Heart right ventricle (tissue), 16 donors: ENCODE measurements at regions not wholly inside any gene's neighbourhood (a gene's known extent, or its start where the extent isn't known, plus 50 kb on each side); places are given as distances from the start of the nearest gene placed in this dataset.
A peak's percentile ranks its signal among the peaks of the same experiment; 100 is the strongest.

ENCODE experiments used
- ATAC-seq, 8 donors: fragments of 200-7000 bp; cut with Tn5 transposase; one replicate each; pipeline ENCODE4 v1.9.1; 2020; ENCODE audit warnings: mild to moderate bottlenecking in 8 of 8, moderate library complexity in 8 of 8, moderate number of reproducible peaks in 1 of 8
- DNase-seq, 2 donors: peaks; one replicate each; pipeline ENCODE4 v3.0.0-alpha.2; 2020
- H3K27ac ChIP-seq, 10 donors: fragments of 200-600 bp; sonication (generic) in 2 of 10; one replicate each; pipeline versions ENCODE4 v1.5.0 to v1.8.0; 2020 to 2022; ENCODE audit warnings: mild to moderate bottlenecking in 3 of 10
- H3K27me3 ChIP-seq, 7 donors: fragments of 200-600 bp; one replicate each; pipeline ENCODE4 v1.8.0; 2021 to 2022; ENCODE audit warnings: mild to moderate bottlenecking in 2 of 7
- H3K36me3 ChIP-seq, 9 donors: fragments of 200-600 bp; sonication (generic) in 1 of 9; one replicate each; pipeline versions ENCODE4 v1.5.0 to v1.8.0; 2020 to 2022; ENCODE audit warnings: mild to moderate bottlenecking in 2 of 9
- H3K4me1 ChIP-seq, 9 donors: fragments of 200-600 bp; sonication (generic) in 1 of 9; one replicate each; pipeline versions ENCODE4 v1.5.0 to v1.8.0; 2020 to 2022; ENCODE audit warnings: mild to moderate bottlenecking in 4 of 9
- H3K4me3 ChIP-seq, 10 donors: fragments of 200-600 bp; sonication (generic) in 2 of 10; one replicate each; pipeline versions ENCODE4 v1.5.0 to v1.8.0; 2020 to 2022; ENCODE audit warnings: mild to moderate bottlenecking in 7 of 10, moderate library complexity in 2 of 10
- H3K9me3 ChIP-seq, 11 donors: fragments of 200-600 bp in 10 of 11; sonication (generic) in 2 of 11; one replicate each; pipeline versions ENCODE4 v1.5.0 to v1.8.0; 2013 to 2022; ENCODE audit warnings: mild to moderate bottlenecking in 2 of 11, control low read depth in 1 of 11, moderate library complexity in 1 of 11
- whole genome bisulfite sequencing, 2 donors: extraction: QIAGEN DNeasy Blood & Tissue Kit; methylation state at CpG; one replicate each; pipeline ENCODE4 v1.1.7; 2013; ENCODE audit warnings: inconsistent platforms in 1 of 2; 5-methylcytosine and 5-hydroxymethylcytosine counted together
- intact Hi-C, 10 donors: fragments of 100-400 bp; cut with DNase I; formaldehyde crosslinking; loops; one replicate each; pipeline versions ENCODE4 v1.11.1 to v1.14.2; 2022
- TF ChIP-seq, protein P1 (sequence below), 9 donors: fragments of 200-600 bp; sonication (generic) in 2 of 9; IDR thresholded peaks; one replicate each; pipeline versions ENCODE4 v1.5.0 to v1.8.0; 2021 to 2022; ENCODE audit warnings: antibody characterized with exemption in 9 of 9, mild to moderate bottlenecking in 5 of 9, moderate library complexity in 1 of 9
- donor health status: Arrhythmogenic right ventricular cardiomyopathy.
- donor health status: ischemic (EF 13 %, LVEDD 7.1; RV severe dilation, severe dysfunction).
- donor health status: healthy with polysubstance abuse.
- donor health status: DM: no; HTN: yes; CAD: no.
- donor health status: DM: no; HTN: no; CAD: no.
- donor health status: ischemic (EF 25% LVEDD 6.9; RV normal size, moderate dysfunction).
- donor health status: ischemic (EF 25% LVEDD 5.7; RV mildly dilated, moderate dysfunction).
- donor health status: healthy.
- donor health status: DM: yes; HTN: yes; CAD: no.
- donor health status: Ischemic cardiomyopathy.
- donor health status: ischemic (EF 35%, LVEDD 5.7; RV mildly dilated, moderate dysfunction).
- donor health status: nonischemic (EF 11% LVEDD 7.7; RV severe dilation, severe dysfunction).
- donor health status: DM: yes; HTN: yes; CAD: no.
- donor health status: PGD.
- donor health status: ischemic (EF 29% LVEDD 5.4; RV normal size, mild dysfunction).
- donor health status: nonischemic (EF 23%, LVEDD 6.1; RV moderate dilation, normal function).

DNA sequence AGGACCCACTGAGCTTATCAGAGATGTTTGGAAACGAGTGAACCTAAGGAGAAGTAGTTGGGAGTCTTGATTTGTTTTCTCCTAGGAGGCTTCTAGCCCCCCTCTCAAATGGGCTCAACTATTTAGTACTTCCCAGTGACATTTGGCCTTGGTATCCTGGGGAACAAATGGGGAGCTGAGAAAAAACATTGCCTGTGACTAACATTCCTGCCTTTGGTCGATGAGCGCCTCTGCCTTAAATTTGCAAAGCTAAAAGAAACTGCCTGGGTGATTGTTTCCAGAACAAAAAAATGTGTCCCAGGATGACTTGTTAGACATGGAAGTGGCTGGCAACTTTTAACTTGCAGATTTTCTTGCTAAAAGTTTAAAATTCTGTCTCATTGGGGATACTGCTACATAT is 58.8 kb upstream of the IGFBP7 start:
- H3K9me3 ChIP-seq = no peaks in the 10 kb centered on the region
- intact Hi-C loops = loop anchor here in 7 of 10 donors (5.0 to 10.0 kb wide), 6 partner anchors 96 to 256 kb away; no protein-coding TSS in a partner anchor
- no peak overlapping the region for H3K27ac ChIP-seq
- TF ChIP-seq, protein P1, sequence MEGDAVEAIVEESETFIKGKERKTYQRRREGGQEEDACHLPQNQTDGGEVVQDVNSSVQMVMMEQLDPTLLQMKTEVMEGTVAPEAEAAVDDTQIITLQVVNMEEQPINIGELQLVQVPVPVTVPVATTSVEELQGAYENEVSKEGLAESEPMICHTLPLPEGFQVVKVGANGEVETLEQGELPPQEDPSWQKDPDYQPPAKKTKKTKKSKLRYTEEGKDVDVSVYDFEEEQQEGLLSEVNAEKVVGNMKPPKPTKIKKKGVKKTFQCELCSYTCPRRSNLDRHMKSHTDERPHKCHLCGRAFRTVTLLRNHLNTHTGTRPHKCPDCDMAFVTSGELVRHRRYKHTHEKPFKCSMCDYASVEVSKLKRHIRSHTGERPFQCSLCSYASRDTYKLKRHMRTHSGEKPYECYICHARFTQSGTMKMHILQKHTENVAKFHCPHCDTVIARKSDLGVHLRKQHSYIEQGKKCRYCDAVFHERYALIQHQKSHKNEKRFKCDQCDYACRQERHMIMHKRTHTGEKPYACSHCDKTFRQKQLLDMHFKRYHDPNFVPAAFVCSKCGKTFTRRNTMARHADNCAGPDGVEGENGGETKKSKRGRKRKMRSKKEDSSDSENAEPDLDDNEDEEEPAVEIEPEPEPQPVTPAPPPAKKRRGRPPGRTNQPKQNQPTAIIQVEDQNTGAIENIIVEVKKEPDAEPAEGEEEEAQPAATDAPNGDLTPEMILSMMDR (IDR thresholded peaks at IDR 0.05) = no peak
- peaks cover 0 to 6% (median 4%) of the 10 kb centered on the region in 9 donors for H3K4me1 ChIP-seq
- ATAC-seq (no peak), DNase-seq (no peak)
- H3K27me3 ChIP-seq = peaks cover 0 to 12% (median 0%) of the 10 kb centered on the region in 7 donors
- H3K4me3 ChIP-seq = no peak overlapping the region
- no peaks in the 10 kb centered on the region for H3K36me3 ChIP-seq
- WGBS, 2 donors = 63 to 73% methylated on average over 3 of the region's 3 CpGs

DNA sequence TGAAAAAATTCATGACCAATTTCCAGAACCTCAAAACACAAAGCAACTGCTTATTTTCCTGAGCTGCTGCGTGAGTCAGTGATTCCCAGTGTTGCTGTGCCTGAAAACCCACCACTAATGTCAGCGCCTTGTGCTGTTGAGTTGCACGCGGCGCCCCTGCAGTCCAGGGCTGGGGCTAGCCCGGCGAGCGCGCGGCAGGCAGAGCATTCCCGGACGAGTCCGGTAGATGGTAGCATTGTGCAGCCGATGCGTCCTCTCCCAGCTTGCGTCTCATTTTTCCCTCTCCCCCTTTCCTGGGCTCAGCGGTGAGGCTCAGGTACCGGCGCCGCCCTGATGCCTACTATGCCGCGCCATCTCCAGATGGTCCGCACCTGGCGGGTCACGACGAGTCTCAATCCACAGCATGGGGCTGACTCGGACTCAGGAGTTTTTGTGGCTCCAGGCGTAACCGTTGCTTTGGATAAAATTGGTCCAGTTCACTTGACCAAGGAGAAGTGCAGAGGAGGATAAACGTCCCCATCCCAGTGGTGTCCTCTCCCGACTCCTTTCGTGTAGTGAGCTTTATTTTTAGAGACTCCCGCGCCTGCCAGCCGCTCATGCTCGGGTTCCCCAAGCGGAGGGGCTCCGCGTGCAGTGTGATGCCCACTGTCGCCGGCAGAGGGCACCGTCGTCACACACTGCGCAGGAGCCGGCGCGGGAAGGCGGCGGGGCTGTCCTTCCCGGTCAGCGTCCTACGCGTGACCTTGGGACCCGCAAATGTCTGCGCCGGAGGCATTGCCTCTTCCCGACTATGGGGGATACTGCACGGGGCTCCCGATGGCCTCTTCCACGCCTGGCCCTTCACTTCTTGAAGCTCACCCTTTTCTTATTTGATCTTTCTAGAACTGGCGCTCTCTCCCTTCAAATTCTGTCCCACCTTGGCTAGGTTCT is 53.6 kb upstream of the IGFBP7 start:
- H3K27ac ChIP-seq = peak overlapping the region in 9 of 10 donors; percentile 43 to 75 (median 69)
- 2% methylated on average over 61 of the region's 61 CpGs for WGBS, 2 donors

DNA sequence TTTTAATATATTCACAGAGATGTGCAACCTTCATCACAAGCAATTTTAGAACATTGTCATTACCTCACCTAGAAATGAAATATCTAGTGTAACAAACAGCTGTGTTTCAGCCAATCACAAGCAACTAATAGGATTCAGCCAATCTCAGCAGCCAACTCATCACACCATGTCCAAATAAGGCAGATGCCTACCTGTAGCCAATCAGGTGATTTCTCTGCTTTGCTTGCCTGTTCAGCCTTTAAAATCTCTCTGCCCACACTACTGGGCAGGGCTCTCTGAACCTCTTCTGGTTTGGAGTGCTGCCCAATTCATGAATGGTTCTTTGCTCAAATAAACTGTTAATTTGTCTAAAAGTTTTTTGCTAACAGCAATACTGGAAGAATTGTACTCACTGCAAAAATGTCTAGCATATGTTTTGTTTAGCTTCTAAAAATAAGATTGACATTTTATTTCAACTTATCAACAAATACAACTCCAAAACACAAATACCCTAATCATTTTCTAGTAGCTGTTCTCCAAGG is 52.4 kb upstream of the IGFBP7 start:
- Histone ChIP-seq H3K9me3 (no peaks in the 10 kb centered on the region), H3K27me3 (peaks cover 0 to 12% (median 0%) of the 10 kb centered on the region in 7 donors)

More for the DNA sequence above, 53.6 kb upstream of the IGFBP7 start:
- H3K9me3 ChIP-seq = no peaks in the 10 kb centered on the region
- ATAC-seq = peak; percentile 95 to 99 (median 97)
- TF ChIP-seq, protein P1 (IDR thresholded peaks at IDR 0.05) = peak; percentile 67 to 94 (median 86)
- intact Hi-C loops = loop anchor here in 9 of 10 donors (1.0 to 10.0 kb wide), 12 partner anchors 101 to 264 kb away; no protein-coding TSS in a partner anchor
- peak; percentile 77 to 84 for DNase-seq
- H3K4me1 ChIP-seq = peaks cover 0 to 14% (median 6%) of the 10 kb centered on the region in 9 donors
- peak overlapping the region; percentile 43 to 77 (median 63) for H3K4me3 ChIP-seq
- H3K27me3 ChIP-seq = peaks cover 0 to 12% (median 0%) of the 10 kb centered on the region in 7 donors
- H3K36me3 ChIP-seq = no peaks in the 10 kb centered on the region

More for the DNA sequence above, 52.4 kb upstream of the IGFBP7 start:
- Histone ChIP-seq H3K36me3 (no peaks in the 10 kb centered on the region), H3K27ac (no peak overlapping the region), H3K4me3 (no peak overlapping the region), H3K4me1 (peaks cover 0 to 14% (median 6%) of the 10 kb centered on the region in 9 donors)
- intact Hi-C loops = loop anchor here in 8 of 10 donors (2.0 to 10.0 kb wide), 10 partner anchors 102 to 265 kb away; no protein-coding TSS in a partner anchor
- DNase-seq (no peak), ATAC-seq (no peak)
- TF ChIP-seq, protein P1 (IDR thresholded peaks at IDR 0.05) = no peak
